GM12878 (cell line): ENCODE measurements at regions not wholly inside any gene's neighbourhood (a gene's known extent, or its start where the extent isn't known, plus 50 kb on each side); places are given as distances from the start of the nearest gene placed in this dataset.

Source experiments
- ATAC-seq: fragments of 200-7000 bp; cut with Tn5 transposase; 3 replicates; pipeline ENCODE4 v1.9.1; 2020; ENCODE audit warnings: mild to moderate bottlenecking, moderate library complexity
- BruUV-seq: library from RNA; stranded (reverse); fragments of 400-500 nt; replicated peaks from 2 replicates; lab custom pipeline; 2021; lab: Mats Ljungman, UMichigan
- CTCF ChIA-PET: fragments of 300-600 bp; sonication (Branson Sonifier 250); formaldehyde crosslinking; extraction: SDS; loops from one replicate; lab custom pipeline; 2021; ENCODE audit warnings: inconsistent platforms; lab: Yijun Ruan, JAX
- POLR2A ChIA-PET: fragments of 350-600 bp; formaldehyde crosslinking; extraction: SDS; loops from one replicate; lab custom pipeline; 2021; ENCODE audit warnings: inconsistent platforms; lab: Charles Lee
- RAD21 ChIA-PET: fragments of 300-600 bp; sonication (Branson Sonifier 250); formaldehyde crosslinking; loops from one replicate; lab custom pipeline; 2023; ENCODE audit warnings: antibody characterized with exemption; ENCODE audit not compliant: unreplicated experiment; lab: Charles Lee
- SMC1A ChIA-PET: fragments of 300-600 bp; sonication (Branson Sonifier 250); formaldehyde crosslinking; loops from one replicate; lab custom pipeline; 2023; ENCODE audit not compliant: unreplicated experiment, uncharacterized antibody; lab: Charles Lee
- DNase-seq: peaks from one replicate; pipeline ENCODE4 v3.0.0-alpha.2; 2011; ENCODE audit warnings: low read depth, low spot score
- FAIRE-seq: peaks from 3 replicates; lab custom pipeline; 2011; peaks lifted over from hg19 to GRCh38; lab: Jason Lieb, UNC
- H2AFZ ChIP-seq: 2 replicates; pipeline ENCODE4 v1.6.0; 2011; ENCODE audit warnings: low read depth, low read length, control low read depth; ENCODE audit not compliant: control insufficient read depth
- H3K27ac ChIP-seq: 2 replicates; pipeline ENCODE4 v1.5.1; 2011; ENCODE audit warnings: control low read depth; ENCODE audit not compliant: control insufficient read depth, insufficient read depth
- H3K27me3 ChIP-seq, 2 experiments: replicated peaks in 1 of 2; 2 replicates each; pipeline versions ENCODE4 v1.6.0 to v1.6.1; 2011; ENCODE audit warnings: low read length in 1 of 2; ENCODE audit not compliant: control insufficient read depth in 2 of 2, insufficient read depth in 2 of 2
- H3K36me3 ChIP-seq, 2 experiments: 2 replicates each; pipeline ENCODE4 v1.5.1; 2011; ENCODE audit warnings: low read length in 1 of 2; ENCODE audit not compliant: control insufficient read depth in 2 of 2, insufficient read depth in 2 of 2
- H3K4me1 ChIP-seq: 2 replicates; pipeline ENCODE4 v1.6.1; 2011; ENCODE audit warnings: mild to moderate bottlenecking, low read length, moderate library complexity, mixed read lengths; ENCODE audit not compliant: control insufficient read depth, insufficient read depth
- H3K4me2 ChIP-seq: 2 replicates; pipeline ENCODE4 v1.6.0; 2011; ENCODE audit warnings: control low read depth; ENCODE audit not compliant: control insufficient read depth, insufficient read depth
- H3K4me3 ChIP-seq: fragments of 200-600 bp; sonication (generic); 2 replicates; pipeline ENCODE4 v1.5.1; 2016
- H3K79me2 ChIP-seq: 2 replicates; pipeline ENCODE4 v1.6.0; 2011; ENCODE audit warnings: low read length; ENCODE audit not compliant: control insufficient read depth, insufficient read depth
- H3K9ac ChIP-seq: 2 replicates; pipeline ENCODE4 v1.8.0; 2011; ENCODE audit warnings: low read length, control low read depth, mixed read lengths; ENCODE audit not compliant: control insufficient read depth, insufficient read depth
- H3K9me3 ChIP-seq: replicated peaks from 3 replicates; pipeline ENCODE4 v1.5.1; 2011; ENCODE audit warnings: mild to moderate bottlenecking, low read length; ENCODE audit not compliant: control insufficient read depth, insufficient read depth
- H4K20me1 ChIP-seq: 2 replicates; pipeline ENCODE4 v1.6.0; 2011; ENCODE audit not compliant: control insufficient read depth, insufficient read depth
- CREB1 ChIP-seq: IDR thresholded peaks from 2 replicates; pipeline ENCODE4 v1.6.1; 2012; ENCODE audit warnings: low read depth, mild to moderate bottlenecking, inconsistent platforms
- MXI1 ChIP-seq: fragments of 150-350 bp; IDR thresholded peaks from 2 replicates; pipeline ENCODE4 v1.6.1; 2011; ENCODE audit warnings: low read depth, mild to moderate bottlenecking, inconsistent platforms, low read length, improper control_type of control experiment
- NFXL1 ChIP-seq: fragments of 450-650 bp; IDR thresholded peaks from 2 replicates; pipeline ENCODE4 v1.6.1; 2017; ENCODE audit warnings: antibody characterized with exemption, mild to moderate bottlenecking, borderline replicate concordance
- RCOR1 ChIP-seq: conservative IDR thresholded peaks from 2 replicates; pipeline ENCODE4 v1.6.1; 2012; ENCODE audit warnings: low read depth, low read length, improper control_type of control experiment
- SKIL ChIP-seq: fragments of 450-650 bp; IDR thresholded peaks from 2 replicates; pipeline ENCODE4 v1.6.1; 2017; ENCODE audit warnings: mild to moderate bottlenecking, low read depth, inconsistent platforms; ENCODE audit not compliant: poor library complexity, severe bottlenecking
- SMAD1 ChIP-seq: fragments of 450-650 bp; IDR thresholded peaks from 2 replicates; pipeline ENCODE4 v1.6.1; 2018; ENCODE audit warnings: mild to moderate bottlenecking, low read depth; ENCODE audit not compliant: partially characterized antibody
- SREBF1 ChIP-seq: IDR thresholded peaks from 2 replicates; pipeline ENCODE4 v1.6.1; 2012; ENCODE audit warnings: mild to moderate bottlenecking, low read length
- SREBF2 ChIP-seq: IDR thresholded peaks from 2 replicates; pipeline ENCODE4 v1.6.1; 2012; ENCODE audit warnings: mild to moderate bottlenecking, low read length
- USF1 ChIP-seq: IDR thresholded peaks from 2 replicates; pipeline ENCODE4 v1.6.1; 2011; ENCODE audit warnings: borderline replicate concordance, low read depth, mild to moderate bottlenecking, moderate library complexity, mixed read lengths, low read length; ENCODE audit not compliant: insufficient read depth; ENCODE audit errors: extremely low read length
- YBX1 ChIP-seq: fragments of 450-650 bp; IDR thresholded peaks from 2 replicates; pipeline ENCODE4 v1.6.1; 2016; ENCODE audit warnings: antibody characterized with exemption
- ZBTB11 ChIP-seq: fragments of 450-650 bp; formaldehyde crosslinking; IDR thresholded peaks from 2 replicates; pipeline ENCODE4 v1.5.0; 2022; ENCODE audit warnings: mild to moderate bottlenecking, missing genetic modification characterization
- ZNF207 ChIP-seq: fragments of 450-650 bp; IDR thresholded peaks from 2 replicates; pipeline ENCODE4 v1.6.1; 2014; ENCODE audit warnings: antibody characterized with exemption, mild to moderate bottlenecking, borderline replicate concordance
- ZNF24 ChIP-seq: fragments of 450-650 bp; IDR thresholded peaks from 2 replicates; pipeline ENCODE4 v1.6.1; 2017; ENCODE audit warnings: antibody characterized with exemption, mild to moderate bottlenecking
- ZNF687 ChIP-seq: fragments of 450-650 bp; IDR thresholded peaks from 2 replicates; pipeline ENCODE4 v1.6.1; 2017; ENCODE audit warnings: mild to moderate bottlenecking, moderate library complexity
- WGBS: methylation state at CpG from one replicate; pipeline ENCODE4 v1.1.6; 2016; ENCODE audit warnings: low lambda C conversion rate; ENCODE audit not compliant: insufficient replicate concordance, insufficient coverage; ENCODE audit errors: missing lambda C conversion rate; 5-methylcytosine and 5-hydroxymethylcytosine counted together
- in situ Hi-C: fragments of 300-500 bp; cut with MboI; formaldehyde crosslinking; loops from 9 replicates; pipeline ENCODE4 v1.14.3; 2018; ENCODE audit warnings: mixed read lengths
- intact Hi-C: fragments of 100-400 bp; cut with micrococcal nuclease; formaldehyde crosslinking; loops from one replicate; pipeline ENCODE4 v1.14.2; 2022; ENCODE audit not compliant: unreplicated experiment

GRCh38 chr16:35734728-35735402 is 2275.5 kb downstream of the TP53TG3F start:
- no peak for DNase-seq
- ATAC-seq = no peak
- no peak overlapping the region for H3K4me2 ChIP-seq
- ChIA-PET RAD21 (no interaction called here), SMC1A (interaction anchor here (0.5 kb wide), 1 partner anchor 137 kb away, joined by 3 read pairs; no protein-coding TSS in a partner anchor), CTCF (no interaction called here), POLR2A (no interaction called here)
- H4K20me1 ChIP-seq = no peaks in the 10 kb centered on the region
- H3K9me3 ChIP-seq = no peaks in the 10 kb centered on the region; the same call in 2 of the 3 replicates
- in situ Hi-C loops = no loop called here
- H3K27ac ChIP-seq = no peak overlapping the region
- no peak for FAIRE-seq
- H3K4me1 ChIP-seq = no peaks in the 10 kb centered on the region
- no peak overlapping the region for H2AFZ ChIP-seq
- BruUV-seq = no TSS peak
- WGBS = 28% methylated on average over 18 of the region's 18 CpGs
- H3K9ac ChIP-seq = no peak overlapping the region
- H3K4me3 ChIP-seq = no peak overlapping the region
- intact Hi-C loops = no loop called here
- H3K27me3 ChIP-seq = no peaks in the 10 kb centered on the region
- H3K36me3 ChIP-seq = no peaks in the 10 kb centered on the region
- no peaks in the 10 kb centered on the region for H3K79me2 ChIP-seq
- no peak for TF ChIP-seq SREBF1
- TF ChIP-seq ZNF687 = no peak
- TF ChIP-seq SREBF2 = no peak
- no peak for TF ChIP-seq MXI1
- no peak for TF ChIP-seq NFXL1
- no peak for TF ChIP-seq SMAD1
- no peak for TF ChIP-seq ZBTB11 (CRISPR knock-in tag)
- TF ChIP-seq YBX1 = no peak
- no peak for TF ChIP-seq ZNF207
- no peak for TF ChIP-seq ZNF24
- TF ChIP-seq USF1 = no peak
- no peak for TF ChIP-seq RCOR1
- no peak for TF ChIP-seq CREB1
- no peak for TF ChIP-seq SKIL
